Gastroesophageal sphincter (tissue), 3 donors: ENCODE measurements at regions not wholly inside any gene's neighbourhood (a gene's known extent, or its start where the extent isn't known, plus 50 kb on each side); places are given as distances from the start of the nearest gene placed in this dataset.

Experiments used
- CTCF ChIP-seq, 4 experiments: fragments of 200-600 bp in 2 of 4; fragments of 450-650 bp in 2 of 4; sonication (generic) in 1 of 4; IDR thresholded peaks; one replicate each; pipeline ENCODE4 v1.5.1; 2017 to 2019; ENCODE audit warnings: antibody characterized with exemption in 4 of 4, mild to moderate bottlenecking in 2 of 4, moderate library complexity in 2 of 4
- EP300 ChIP-seq: sonication (generic); formaldehyde crosslinking; IDR thresholded peaks from one replicate; pipeline ENCODE4 v1.6.1; 2017; ENCODE audit warnings: antibody characterized with exemption, mild to moderate bottlenecking
- POLR2A ChIP-seq, 2 donors: fragments of 450-650 bp; IDR thresholded peaks; one replicate each; pipeline ENCODE4 v1.6.1; 2017; ENCODE audit warnings: antibody characterized with exemption in 2 of 2, mild to moderate bottlenecking in 2 of 2, moderate library complexity in 1 of 2
- POLR2AphosphoS5 ChIP-seq: sonication (generic); formaldehyde crosslinking; IDR thresholded peaks from one replicate; pipeline ENCODE4 v1.6.1; 2017; ENCODE audit warnings: antibody characterized with exemption

- no peak for TF ChIP-seq CTCF (IDR thresholded peaks at IDR 0.05)
- TF ChIP-seq EP300: no peak
- no peak for TF ChIP-seq POLR2A (IDR thresholded peaks at IDR 0.05)
- TF ChIP-seq POLR2AphosphoS5: no peak
Measured at GRCh38 chr1:96931136-96931535, 209.6 kb downstream of the PTBP2 start.
